ENCODE measurements at regions not wholly inside any gene's neighbourhood (a gene's known extent, or its start where the extent isn't known, plus 50 kb on each side); places are given as distances from the start of the nearest gene placed in this dataset.

DNA sequence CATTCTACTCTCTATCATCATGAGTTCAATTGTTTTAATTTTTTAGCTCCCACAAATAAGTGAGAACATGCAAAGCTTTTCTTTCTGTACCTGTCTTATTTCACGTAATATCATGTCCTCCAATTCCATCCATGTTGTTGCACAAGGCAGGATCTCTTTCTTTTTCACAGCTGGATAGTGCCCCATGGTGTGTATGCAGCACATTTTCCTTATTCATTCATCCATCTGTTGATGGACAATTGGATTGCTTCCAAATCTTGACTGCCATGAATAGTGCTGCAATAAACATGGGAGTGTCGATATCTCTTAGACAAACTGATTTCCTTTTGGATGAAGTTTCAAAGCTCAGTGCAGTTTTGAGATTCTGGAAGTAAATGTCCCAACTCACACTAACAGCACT lies 326.9 kb downstream of the FGF9 start:
- no peak overlapping the region for H3K4me3 ChIP-seq
- H3K9me3 ChIP-seq: no peaks in the 10 kb centered on the region
- H3K27ac ChIP-seq: no peak overlapping the region
- no peaks in the 10 kb centered on the region for H3K36me3 ChIP-seq
- H3K4me1 ChIP-seq: no peaks in the 10 kb centered on the region
- no peak for TF ChIP-seq POLR2A (IDR thresholded peaks at IDR 0.05)
- no peak for TF ChIP-seq POLR2AphosphoS5 (IDR thresholded peaks at IDR 0.05)
- no peak for TF ChIP-seq EP300 (IDR thresholded peaks at IDR 0.05)
- TF ChIP-seq, protein P1, sequence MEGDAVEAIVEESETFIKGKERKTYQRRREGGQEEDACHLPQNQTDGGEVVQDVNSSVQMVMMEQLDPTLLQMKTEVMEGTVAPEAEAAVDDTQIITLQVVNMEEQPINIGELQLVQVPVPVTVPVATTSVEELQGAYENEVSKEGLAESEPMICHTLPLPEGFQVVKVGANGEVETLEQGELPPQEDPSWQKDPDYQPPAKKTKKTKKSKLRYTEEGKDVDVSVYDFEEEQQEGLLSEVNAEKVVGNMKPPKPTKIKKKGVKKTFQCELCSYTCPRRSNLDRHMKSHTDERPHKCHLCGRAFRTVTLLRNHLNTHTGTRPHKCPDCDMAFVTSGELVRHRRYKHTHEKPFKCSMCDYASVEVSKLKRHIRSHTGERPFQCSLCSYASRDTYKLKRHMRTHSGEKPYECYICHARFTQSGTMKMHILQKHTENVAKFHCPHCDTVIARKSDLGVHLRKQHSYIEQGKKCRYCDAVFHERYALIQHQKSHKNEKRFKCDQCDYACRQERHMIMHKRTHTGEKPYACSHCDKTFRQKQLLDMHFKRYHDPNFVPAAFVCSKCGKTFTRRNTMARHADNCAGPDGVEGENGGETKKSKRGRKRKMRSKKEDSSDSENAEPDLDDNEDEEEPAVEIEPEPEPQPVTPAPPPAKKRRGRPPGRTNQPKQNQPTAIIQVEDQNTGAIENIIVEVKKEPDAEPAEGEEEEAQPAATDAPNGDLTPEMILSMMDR (IDR thresholded peaks at IDR 0.05): no peak
- 86 to 100% methylated on average over 1 to 2 of the region's 2 CpGs for WGBS, 2 donors (ENCODE audit: low coverage in 1 of 2)
- peaks cover 7% of the 10 kb centered on the region for H3K27me3 ChIP-seq
- ATAC-seq: no peak

- H3K27me3 ChIP-seq: peaks cover 7% of the 10 kb centered on the region
- H3K27ac ChIP-seq: no peak overlapping the region
- WGBS, 2 donors (ENCODE audit: low coverage in 1 of 2): 58 to 60% methylated on average over 2 to 7 of the region's 12 CpGs
- H3K9me3 ChIP-seq: no peaks in the 10 kb centered on the region
- H3K36me3 ChIP-seq: no peaks in the 10 kb centered on the region
- H3K4me1 ChIP-seq: no peaks in the 10 kb centered on the region
- no peak overlapping the region for H3K4me3 ChIP-seq
- ATAC-seq: no peak
- TF ChIP-seq POLR2AphosphoS5 (IDR thresholded peaks at IDR 0.05): no peak
- TF ChIP-seq POLR2A (IDR thresholded peaks at IDR 0.05): no peak
- TF ChIP-seq, protein P1 (IDR thresholded peaks at IDR 0.05): no peak
- TF ChIP-seq EP300 (IDR thresholded peaks at IDR 0.05): no peak
Measured at GRCh38 chr13:21998279-21998990, 327.6 kb downstream of the FGF9 start.

DNA sequence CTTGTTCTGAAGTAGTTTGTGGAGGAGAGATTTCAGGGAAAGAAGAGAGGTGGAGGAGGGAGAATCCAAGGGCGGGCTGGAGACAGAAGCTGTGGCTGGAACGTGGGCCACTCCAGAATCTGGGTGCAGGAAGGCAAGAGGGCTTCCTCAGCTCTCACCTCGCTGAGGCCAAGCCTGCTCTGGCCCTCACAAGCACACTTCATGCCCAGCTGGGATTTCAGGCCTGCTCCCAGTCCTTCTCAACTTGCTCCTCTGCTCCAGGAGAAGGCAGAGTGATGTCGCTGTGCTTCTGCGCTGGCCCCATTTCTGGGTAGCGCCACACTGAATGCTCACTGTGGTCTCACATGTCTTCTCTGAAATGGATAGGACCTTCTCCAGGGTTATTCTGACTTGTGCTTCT lies 328.8 kb downstream of the FGF9 start:
- 71 to 100% methylated on average over 1 to 3 of the region's 6 CpGs for WGBS, 2 donors (ENCODE audit: low coverage in 1 of 2)
- ATAC-seq: no peak
- Histone ChIP-seq H3K27me3 (peaks cover 7% of the 10 kb centered on the region), H3K9me3 (no peaks in the 10 kb centered on the region), H3K27ac (no peak overlapping the region), H3K4me3 (no peak overlapping the region), H3K4me1 (no peaks in the 10 kb centered on the region), H3K36me3 (no peaks in the 10 kb centered on the region)
- TF ChIP-seq POLR2A (IDR thresholded peaks at IDR 0.05) (no peak), POLR2AphosphoS5 (IDR thresholded peaks at IDR 0.05) (no peak), EP300 (IDR thresholded peaks at IDR 0.05) (no peak)
- TF ChIP-seq, protein P1 (IDR thresholded peaks at IDR 0.05): no peak

- 86% methylated on average over 2 of the region's 12 CpGs; no CpG with 5 or more reads in 1 of the 2 donors for WGBS, 2 donors (ENCODE audit: low coverage in 1 of 2)
- Histone ChIP-seq H3K36me3 (no peaks in the 10 kb centered on the region), H3K27me3 (peaks cover 7% of the 10 kb centered on the region), H3K9me3 (no peaks in the 10 kb centered on the region), H3K27ac (no peak overlapping the region), H3K4me1 (no peaks in the 10 kb centered on the region), H3K4me3 (no peak overlapping the region)
- no peak for TF ChIP-seq EP300 (IDR thresholded peaks at IDR 0.05)
- TF ChIP-seq, protein P1 (IDR thresholded peaks at IDR 0.05): no peak
- TF ChIP-seq POLR2AphosphoS5 (IDR thresholded peaks at IDR 0.05): no peak
- ATAC-seq: no peak
Measured at GRCh38 chr13:22000191-22000590, 329.3 kb downstream of the FGF9 start.

- Histone ChIP-seq H3K27ac (no peak overlapping the region), H3K9me3 (no peaks in the 10 kb centered on the region), H3K36me3 (no peaks in the 10 kb centered on the region), H3K27me3 (peaks cover 7% of the 10 kb centered on the region), H3K4me1 (no peaks in the 10 kb centered on the region), H3K4me3 (no peak overlapping the region)
- 85 to 92% methylated on average over 3 to 8 of the region's 9 CpGs for WGBS, 2 donors (ENCODE audit: low coverage in 1 of 2)
- TF ChIP-seq POLR2AphosphoS5 (IDR thresholded peaks at IDR 0.05) (no peak), POLR2A (IDR thresholded peaks at IDR 0.05) (no peak)
- TF ChIP-seq, protein P1 (IDR thresholded peaks at IDR 0.05): no peak
- no peak for ATAC-seq
Measured at GRCh38 chr13:22001336-22001735, 330.5 kb downstream of the FGF9 start.

Data from gastroesophageal sphincter (tissue), 4 donors.